HG03378 (cell line): ENCODE measurements at regions not wholly inside any gene's neighbourhood (a gene's known extent, or its start where the extent isn't known, plus 50 kb on each side); places are given as distances from the start of the nearest gene placed in this dataset.
"Not testable (repeated sequence)": the region's sequence is repeated elsewhere in the genome, so short reads cannot be mapped to it uniquely, and the experiment has no call there.

ENCODE experiments used
- ATAC-seq: cut with Tn5 transposase; IDR thresholded peaks from one replicate; pipeline ENCODE4 v1.9.1; 2021; ENCODE audit warnings: mild to moderate bottlenecking, moderate library complexity; ENCODE audit not compliant: unreplicated experiment

DNA sequence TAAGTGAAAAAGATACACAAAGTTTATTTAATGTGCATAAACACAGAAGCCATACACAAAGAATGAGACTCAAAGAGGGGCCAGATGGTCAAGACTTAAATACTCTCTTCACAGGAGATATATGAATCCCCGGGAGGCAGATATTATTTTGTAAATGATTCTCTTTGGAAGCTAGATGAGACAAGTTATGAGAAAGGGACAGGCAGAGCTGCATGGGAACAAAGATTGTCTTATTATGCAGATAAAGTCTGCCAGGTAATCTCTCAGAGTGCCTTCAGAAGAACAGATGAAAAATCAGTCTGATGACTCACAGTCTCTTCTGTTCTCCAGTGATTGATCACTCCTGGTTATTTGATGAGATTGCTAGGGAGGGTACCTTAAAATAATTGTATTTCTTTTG, 89.0 kb downstream of the NAF1 start:
- ATAC-seq, result no peak

DNA sequence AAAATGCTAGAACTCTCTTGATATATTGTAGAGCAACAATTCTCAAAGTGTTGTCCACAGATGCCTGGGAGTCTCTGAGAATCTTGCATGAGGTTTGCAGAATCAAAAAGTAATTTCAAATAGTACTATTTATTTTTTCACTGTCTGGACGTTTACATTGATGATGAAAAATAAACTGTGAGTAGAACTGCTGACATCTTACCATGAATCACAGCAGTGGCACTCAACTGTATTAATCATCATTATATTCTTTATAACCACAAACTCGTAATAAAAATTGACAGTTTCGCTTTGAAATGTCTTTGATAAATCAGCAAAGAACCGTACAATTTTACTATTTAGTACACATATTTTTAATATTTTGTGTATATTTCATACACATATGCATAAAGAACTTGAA, 94.5 kb downstream of the NAF1 start:
- ATAC-seq, result no peak

DNA sequence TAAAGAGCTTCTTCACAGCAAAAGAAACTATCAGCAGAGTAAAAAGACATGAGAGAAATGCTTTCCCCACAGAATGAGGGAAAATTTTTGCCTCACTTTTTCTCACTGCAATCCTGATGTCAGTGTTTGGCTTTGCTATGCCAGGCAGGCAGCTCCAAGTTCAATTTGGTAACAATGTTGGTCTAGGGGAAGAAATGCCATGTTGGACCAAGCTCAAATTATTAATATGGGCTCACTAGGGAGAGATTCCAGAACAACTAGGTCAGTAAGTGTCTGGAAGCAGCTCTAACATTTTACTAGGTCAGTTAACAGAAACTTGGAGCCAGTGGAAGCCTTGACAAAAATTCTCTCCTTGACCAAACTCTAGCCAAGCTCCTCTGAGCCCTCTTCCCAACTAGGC, 95.4 kb downstream of the NAF1 start:
- no peak for ATAC-seq

DNA sequence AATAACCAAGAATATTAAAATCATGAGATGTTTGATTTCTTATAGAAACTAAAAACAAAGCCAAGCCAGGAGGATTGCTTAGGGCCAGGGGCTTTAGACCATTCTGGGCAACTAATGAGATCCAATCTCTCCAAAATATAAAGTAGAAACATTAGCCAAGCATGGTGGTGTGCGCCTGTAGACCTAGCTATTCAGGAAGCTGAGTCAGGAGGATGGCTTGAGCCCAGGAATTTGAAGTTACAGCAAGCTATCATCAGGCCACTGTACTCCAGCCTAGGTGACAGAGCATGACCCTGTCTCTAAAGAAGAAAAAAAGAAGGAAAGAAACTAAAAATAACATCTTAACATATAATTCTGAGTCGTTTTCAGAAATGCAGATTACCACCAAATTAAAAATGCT, 96.7 kb downstream of the NAF1 start:
- no peak for ATAC-seq

DNA sequence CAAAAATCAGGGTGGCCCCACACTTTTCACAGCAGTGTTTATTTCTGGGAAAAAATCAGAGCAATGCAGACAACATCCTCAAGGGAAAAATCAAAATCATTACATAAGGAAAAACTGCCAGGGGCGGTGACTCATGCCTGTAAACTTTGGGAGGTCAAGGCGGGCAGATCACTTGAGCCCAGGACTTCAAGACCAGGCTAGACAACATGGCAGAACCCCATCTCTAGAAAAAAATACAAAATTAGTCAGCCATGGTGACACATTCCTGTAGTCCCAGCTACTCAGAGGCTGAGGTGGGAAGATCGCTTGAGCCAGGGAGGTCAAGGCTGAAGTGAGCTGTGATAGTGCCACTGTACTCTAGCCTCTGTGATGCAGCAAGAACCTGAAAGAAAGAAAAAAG, 102.8 kb downstream of the NAF1 start:
- no peak for ATAC-seq

DNA sequence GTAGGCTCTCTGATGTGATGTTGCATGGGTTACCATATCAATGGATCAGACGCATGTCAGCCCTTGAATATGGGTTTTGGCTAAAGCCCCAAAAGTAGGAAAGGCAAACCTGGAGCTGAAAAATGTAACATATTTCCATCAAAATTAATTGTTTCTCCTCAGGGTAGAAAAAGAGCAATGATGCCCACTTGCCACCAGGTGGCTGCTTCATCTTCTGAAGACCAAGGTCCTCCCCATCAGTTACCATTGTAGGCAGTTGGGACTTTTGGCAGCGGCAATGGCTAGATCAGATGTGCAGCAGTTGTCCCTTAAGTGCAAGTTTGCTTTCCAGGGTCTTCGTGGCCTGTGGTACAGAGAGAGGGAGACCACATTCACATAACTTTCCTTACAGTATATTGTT, 118.2 kb downstream of the NAF1 start:
- peak; percentile 77 for ATAC-seq

DNA sequence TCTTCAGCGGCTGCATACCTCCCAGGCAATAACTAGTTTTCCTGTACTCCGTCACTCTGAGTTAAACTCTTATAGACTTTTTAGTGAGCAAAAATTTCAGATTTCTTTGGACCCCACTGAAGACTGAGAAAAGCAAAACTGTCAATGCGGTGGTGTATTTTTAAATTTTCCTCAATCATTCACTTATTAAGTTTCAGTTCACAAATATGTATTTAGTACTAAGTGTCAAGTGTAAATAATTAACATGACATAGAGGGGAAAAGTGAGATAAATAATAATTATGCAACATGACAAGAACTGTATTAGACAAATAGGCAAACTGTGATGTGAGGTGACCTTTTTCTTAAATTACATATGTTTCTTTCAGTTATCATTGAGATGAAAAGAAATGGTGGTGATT, 124.4 kb downstream of the NAF1 start:
- peak; percentile 81 for ATAC-seq

DNA sequence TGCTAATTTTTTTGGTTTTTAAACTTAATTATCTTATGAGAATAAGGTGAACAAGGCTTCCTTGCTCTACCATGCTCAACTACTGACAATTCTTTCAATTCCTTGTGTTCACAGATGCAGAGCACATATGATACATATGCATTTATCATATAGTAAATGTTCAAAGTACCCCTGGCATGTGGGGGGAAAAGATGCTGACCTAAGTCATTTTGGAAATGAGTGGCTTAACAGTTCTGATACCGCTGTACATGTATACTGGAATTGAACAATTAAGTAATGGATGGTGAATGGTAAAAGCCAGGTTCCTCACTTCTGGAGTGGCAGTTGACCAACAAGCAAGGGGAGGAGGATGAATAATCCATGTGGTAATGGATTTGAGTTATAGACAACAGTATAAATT, 149.6 kb downstream of the NAF1 start:
- ATAC-seq, result no peak

DNA sequence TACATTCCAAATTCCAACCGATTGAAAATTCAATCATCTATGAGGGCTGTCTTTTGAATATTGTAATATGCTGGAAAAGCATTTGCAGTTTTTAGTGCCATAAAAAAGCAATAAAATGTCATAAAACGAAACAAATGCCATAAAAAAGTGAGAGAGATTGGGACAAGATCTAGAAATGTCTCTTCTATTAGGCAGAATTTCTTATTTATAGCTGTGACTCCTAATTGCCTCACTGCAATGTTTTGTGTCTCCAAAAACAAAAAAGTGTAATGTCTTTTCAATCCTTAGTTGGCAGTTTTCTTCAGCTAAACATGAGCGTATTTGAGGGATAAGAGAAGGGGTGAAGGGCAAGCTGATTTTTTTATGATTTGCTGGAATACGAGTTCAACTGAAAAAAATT, 153.9 kb downstream of the NAF1 start:
- no peak for ATAC-seq

DNA sequence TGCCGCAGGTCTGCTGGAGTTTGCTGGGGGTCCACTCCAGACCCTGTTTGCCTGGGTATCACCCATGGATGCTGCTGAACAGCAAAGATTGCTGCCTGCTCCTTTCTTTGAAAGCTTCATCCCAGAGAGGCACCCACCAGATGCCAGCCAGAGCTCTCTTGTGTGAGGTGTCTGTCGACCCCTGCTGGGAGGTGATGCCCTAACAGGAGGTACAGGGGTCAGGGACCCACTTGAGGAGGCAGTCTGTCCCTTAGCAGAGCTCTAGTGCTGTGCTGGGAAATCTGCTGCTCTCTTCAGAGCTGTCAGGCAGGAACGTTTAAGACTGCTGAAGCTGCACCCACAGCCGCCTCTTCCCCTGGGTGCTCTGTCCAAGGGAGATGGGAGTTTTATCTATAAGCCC, 162.7 kb downstream of the NAF1 start:
- no peak for ATAC-seq

DNA sequence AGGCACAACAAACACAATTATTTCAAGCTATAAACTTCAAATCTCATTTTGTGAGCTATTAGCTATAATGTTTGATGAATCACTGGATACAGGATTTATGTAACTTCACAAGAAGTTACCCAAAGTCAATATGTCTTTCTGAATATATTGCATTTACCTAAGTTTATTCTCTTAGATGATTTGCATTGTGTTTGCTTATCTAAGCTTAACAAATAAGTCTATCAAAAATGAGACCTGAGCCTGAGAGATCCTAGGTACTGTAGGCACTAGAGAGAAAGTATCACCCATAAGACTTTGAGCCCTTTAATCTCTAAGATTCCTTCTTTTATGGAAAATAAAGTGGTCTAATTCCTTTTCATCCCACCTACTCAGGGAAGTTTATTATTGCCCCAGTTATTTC, 178.2 kb downstream of the NAF1 start:
- no peak for ATAC-seq

DNA sequence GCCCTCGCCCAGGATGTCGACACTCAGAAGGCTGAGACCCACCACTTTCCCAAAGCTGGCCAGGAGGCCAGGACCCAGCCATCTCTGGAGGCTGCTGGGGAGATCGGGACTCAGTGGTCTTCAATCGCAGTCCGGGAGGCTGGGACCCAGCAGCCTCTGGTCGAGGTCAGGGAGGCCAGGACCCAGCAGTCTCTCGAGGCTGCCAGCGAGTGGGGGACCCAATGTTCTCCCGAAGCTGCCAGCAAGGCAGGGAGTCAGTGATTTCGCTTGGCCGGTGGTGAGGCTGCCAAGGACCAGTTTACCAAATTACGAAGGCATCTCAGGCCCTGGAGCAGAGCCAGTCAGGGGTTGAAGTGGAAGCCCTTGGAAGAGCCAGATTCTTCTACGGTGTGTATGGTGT, 181.6 kb downstream of the NAF1 start:
- no peak for ATAC-seq

DNA sequence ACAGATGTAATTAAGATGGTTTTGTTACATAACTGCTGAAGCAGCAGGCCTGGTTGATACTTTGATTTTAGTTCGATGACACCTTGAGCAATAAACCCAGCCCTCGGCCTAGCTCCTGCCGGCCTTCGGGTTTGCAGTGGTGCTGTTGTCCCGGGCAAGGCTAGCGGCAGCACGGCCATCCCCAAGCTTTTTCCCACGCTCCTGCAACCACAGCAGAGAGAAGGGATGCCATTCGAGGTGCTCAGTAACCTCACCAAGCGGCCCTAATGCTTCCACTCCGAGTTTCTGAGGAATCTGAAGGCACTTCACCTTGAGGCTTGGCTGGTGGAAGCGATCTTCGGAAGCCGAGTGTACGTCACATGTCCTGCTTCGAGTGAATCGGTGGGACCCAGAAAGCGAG, 182.1 kb downstream of the NAF1 start:
- no peak for ATAC-seq

DNA sequence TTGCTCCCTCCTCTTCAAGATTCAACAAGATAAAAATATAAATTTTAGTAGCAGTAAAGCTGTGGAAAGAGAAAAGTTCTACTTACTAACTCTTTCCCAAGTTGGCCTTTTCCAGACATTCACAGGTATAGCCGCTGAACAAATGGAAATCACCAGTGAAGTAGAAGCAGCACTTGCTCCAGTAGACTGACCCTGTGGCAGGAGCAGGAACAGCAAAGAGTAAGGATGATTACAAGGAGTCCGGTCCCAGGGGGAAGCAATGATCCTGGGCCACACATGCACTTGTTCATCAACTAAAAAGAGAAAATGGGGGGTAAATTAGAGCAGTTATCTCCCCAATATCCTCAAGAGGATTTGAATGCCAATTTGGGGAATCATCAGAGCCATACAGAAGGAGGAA, 184.9 kb downstream of the NAF1 start:
- no peak for ATAC-seq

DNA sequence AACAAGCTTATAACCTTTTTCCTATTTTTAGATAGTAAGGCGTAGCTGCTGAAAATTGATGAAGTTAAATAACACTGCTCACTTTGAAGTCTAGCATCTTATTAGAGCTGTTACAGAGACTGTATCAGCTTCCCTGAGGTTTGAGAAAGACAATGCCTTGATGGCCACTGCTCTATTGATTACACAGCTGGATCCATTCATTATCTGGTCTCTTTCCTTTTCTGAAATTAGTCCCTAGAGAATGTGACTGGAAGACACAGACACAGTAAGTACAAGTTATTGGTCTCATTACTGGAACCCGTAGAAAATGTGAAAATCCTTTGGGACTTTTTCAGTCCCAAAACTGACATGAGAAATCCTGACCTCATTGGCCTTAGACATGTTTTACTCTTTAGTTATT, 188.3 kb downstream of the NAF1 start:
- no peak for ATAC-seq

DNA sequence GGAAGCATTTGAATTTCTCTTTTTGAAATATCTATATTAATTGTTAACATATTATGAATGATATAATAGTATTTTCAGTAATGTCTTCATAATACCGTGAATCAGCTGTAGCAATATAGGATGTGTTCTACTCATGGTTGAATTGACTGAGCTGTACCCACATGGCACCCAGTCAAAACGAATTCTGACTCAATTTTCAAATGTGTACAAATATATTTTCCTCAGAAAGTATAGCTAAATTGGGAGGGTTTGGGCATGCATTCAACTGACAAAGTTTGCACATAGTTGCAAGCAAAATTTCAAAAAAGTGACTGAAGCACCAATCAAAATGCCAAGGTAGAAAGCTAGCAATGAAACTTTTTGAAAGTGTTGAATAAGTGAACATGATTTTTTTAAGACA, 188.9 kb downstream of the NAF1 start:
- no peak for ATAC-seq

DNA sequence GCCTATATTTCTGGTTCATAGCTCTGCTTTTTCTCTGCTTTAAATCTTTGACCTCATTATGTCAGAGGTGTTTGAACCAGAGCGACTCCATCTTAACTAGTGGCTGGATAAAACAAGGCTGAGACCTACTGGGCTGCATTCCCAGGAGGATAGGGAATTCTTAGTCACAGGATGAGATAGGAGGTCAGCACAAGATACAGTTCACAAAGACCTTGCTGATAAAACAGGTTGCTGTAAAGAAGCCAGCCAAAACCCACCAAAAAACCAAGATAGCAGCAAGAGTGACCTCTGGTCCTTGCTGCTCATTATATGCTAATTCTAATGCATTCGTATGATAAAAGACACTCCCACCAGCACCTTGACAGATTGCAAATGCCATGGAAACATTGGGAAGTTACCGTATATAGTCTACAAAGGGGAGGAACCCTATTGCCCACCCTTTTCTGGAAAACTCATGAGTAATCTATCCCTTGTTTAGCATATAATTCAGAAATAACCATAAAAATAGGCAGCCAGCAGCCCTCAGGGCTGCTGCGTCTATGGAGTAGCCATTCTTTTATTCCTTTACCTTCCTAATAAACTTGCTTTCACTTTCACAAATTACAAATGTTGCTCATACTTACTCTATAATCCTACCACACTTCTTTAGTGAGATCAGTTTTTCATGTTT, 193.9 kb downstream of the NAF1 start:
- no peak for ATAC-seq

DNA sequence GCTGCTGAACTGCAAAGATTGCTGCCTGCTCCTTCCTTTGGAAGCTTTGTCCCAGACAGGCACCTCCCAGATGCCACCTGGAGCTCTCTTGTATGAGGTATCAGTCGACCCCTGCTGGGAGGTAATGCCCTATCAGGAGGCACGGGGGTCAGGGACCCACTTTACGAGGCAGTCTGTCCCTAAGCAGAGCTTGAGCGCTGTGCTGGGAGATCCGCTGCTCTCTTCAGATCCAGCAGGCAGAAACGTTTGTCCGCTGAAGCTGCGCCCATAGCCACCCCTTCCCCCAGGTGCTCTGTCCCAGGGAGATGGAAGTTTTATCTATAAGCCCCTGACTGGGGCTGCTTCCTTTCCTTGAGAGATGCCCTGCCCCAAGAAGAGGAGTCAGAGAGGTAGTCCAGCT, 197.5 kb downstream of the NAF1 start:
- no peak for ATAC-seq

DNA sequence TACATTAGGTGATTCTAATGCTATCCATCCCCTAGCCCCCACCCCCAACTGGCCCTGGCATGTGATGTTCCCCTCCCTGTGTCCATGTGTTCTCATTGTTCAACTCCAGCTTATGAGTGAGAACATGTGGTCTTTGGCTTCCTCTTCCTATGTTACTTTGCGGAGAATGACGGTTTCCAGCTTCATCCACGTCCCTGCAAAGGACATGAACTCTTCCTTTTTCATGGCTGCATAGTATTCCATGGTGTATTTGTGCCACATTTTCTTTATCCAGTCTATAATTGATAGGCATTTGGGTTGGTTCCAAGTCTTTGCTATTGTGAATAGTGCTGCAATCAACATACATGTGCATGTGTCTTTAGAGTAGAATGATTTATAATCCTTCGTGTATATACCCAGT, 200.7 kb downstream of the NAF1 start:
- ATAC-seq, result not testable (repeated sequence)

DNA sequence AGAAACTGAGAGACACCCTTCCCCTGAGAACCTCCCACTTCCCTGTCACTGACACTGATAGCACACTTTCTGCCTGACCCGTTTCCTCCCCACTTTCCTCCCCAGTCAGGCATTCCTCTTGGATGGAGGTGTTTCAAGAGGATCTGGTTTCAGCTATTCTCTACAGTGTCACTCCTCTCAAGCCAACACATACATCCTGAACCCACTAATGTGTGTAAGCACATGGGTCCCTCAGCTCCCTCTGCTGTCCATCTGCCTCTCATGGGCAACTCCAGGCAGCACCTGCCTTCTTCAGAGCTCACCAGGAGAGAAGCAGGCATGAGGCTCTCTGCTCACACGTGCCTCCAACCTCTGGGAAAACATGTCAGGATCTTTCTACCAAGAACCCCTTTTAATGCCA, 207.6 kb downstream of the NAF1 start:
- ATAC-seq, result peak; percentile 76

DNA sequence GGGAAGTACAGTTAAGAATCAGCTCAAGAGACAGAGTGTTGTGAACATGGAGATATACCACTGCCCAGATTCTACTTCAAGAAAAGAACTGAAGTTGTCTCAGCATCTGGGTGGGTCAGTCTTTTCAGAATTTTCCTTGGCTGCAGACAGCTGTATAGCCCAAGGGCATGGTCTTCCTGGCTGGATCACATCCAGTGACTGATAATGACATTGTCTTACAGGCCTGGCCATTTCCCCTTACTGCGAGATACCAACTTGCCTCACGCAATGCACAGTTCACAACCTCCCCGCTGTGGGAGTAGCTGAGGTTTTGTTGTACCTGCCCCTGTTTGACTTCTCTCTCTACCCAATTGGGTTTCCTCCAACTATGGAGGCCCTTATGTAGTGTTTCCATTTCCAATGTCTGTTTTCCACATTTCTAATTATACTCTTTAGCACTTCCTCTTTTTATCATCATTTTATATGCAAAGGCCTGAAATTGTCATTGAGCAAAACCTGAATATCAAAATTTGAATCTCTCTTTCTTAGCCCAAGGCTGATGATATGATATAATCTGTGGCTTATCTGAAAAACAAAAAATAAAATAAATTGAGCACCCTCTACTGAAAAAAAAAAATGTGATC, 209.1 kb downstream of the NAF1 start:
- ATAC-seq, result no peak

DNA sequence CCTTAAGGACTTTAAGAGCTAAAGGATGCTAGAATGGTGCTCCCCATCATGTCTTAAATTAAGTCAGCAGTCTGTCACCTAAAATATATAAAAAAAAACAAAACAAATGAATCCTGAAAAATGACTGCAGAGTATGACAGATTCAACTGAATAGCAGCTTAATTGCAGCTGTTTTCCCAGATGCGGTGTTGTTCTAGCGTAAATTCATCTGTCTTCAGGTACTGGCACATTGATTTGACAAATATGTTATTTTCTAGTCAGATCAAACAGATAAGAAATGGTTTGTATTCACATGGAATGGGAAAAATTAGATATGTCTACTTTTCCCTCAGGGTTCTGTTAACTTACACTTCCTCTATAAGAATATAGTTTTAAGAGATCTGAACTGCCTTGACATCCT, 211.7 kb downstream of the NAF1 start:
- ATAC-seq, result no peak

DNA sequence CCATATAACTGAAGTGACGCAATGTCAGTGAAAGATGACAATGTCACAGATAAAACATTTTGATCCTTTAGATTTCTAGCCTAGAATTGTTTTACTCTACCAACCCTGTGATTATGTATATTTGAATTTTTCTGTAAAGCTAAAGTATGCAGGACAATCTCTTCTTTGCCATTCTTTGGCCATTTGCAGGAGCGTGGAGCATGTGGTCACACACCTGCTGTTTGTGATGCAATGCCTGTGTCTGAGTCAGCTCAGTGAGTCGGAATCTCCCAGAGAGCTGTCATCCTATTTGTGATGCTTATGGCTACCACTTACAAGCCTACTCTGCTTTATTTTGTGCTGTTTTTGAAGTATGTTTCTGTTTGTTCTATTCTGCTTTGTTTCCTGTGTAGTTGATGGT, 214.5 kb downstream of the NAF1 start:
- no peak for ATAC-seq
